ENCODE measurements at regions not wholly inside any gene's neighbourhood (a gene's known extent, or its start where the extent isn't known, plus 50 kb on each side); places are given as distances from the start of the nearest gene placed in this dataset.

- TF ChIP-seq CTCF (IDR thresholded peaks at IDR 0.05; ENCODE audit: insufficient read depth, low read length, poor library complexity, severe bottlenecking) (no peak), EZH2phosphoT487 (conservative IDR thresholded peaks at IDR 0.05; ENCODE audit: low read length) (no peak)
These were observed 975.6 kb downstream of the DCDC2C start for GRCh38 chr2:4678927-4679326.
